Fibroblast of gingiva (primary cell): ENCODE measurements at regions not wholly inside any gene's neighbourhood (a gene's known extent, or its start where the extent isn't known, plus 50 kb on each side); places are given as distances from the start of the nearest gene placed in this dataset.

Experiments
- DNase-seq: peaks from one replicate; pipeline ENCODE4 v3.0.0-alpha.2; 2011; ENCODE audit warnings: low read depth

DNA sequence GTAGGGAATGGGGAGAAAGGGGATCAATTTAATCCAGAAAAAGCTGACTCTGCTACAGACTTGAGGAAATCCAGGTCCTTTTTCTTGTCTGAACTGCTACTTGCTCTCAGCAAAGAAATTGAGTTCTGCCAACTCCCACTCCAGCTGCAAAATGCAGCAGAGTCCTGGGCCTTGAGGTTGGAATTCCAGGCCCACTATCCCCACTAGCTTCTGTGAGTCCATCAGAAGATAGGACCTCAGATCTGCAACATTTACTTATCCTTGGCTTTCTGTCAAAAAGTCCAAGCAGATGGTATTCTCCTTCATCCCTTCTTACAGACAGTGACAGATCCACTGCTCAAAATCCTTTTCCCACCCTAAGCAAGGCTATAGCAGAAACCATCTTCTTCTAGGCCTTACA lies 219.2 kb downstream of the ARHGAP12 start:
- no peak for DNase-seq

DNA sequence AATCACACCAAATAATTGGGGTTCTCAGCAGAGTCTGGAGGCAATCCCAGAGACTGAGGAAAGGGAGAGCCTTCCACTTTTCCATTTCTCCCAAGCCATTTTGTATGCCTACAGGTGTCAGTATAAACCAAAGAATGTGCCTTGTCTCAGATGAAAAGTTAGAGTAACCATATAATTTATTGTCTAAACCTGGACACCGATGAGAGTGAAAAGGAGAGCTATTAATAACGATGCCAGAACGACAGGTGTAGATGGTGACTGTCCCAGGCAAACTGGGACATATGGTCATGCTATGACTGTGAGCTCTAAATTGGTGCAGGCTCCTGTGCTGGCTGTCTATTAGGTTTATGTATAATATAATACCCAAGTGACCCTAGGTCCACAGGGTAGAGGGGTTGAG lies 219.6 kb downstream of the ARHGAP12 start:
- no peak for DNase-seq

DNA sequence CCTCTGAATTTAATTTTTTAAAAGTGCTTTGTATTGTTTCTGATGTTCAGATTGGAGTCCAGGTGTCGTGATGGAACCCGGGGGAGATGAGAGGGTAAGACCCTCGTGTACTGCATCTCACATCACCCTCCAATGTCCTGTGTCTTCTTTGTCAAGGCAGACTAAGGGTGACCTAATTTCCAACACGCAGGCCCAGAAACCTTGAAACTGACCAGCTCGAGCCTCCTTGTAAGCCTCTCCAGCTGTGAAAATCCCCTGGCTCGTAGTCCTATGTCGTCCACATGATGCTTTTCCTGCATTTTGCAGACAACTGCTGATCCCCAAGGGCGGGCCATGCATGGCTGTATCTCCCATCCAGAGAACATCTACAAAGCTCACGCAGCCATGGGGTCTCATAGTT lies 220.2 kb downstream of the ARHGAP12 start:
- no peak for DNase-seq

DNA sequence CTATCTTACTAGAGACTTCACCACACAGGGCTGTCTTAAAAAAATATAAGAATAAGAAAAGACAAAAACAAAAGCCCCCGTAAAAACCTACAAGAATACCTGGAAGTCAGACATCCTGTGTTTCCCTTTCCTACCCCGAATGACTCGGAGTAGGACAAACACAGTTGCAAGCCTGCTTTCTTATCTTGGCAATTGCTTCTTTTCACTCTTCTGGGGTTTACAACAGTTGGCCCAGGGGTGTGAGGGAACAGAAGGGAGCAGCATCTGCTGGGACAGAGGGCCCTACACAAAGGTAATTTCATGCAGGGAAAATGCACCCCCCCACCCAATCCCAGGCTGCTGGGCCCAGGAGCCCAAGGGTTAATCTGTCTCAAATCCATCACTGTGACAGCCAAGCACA lies 220.6 kb downstream of the ARHGAP12 start:
- DNase-seq, result no peak

DNA sequence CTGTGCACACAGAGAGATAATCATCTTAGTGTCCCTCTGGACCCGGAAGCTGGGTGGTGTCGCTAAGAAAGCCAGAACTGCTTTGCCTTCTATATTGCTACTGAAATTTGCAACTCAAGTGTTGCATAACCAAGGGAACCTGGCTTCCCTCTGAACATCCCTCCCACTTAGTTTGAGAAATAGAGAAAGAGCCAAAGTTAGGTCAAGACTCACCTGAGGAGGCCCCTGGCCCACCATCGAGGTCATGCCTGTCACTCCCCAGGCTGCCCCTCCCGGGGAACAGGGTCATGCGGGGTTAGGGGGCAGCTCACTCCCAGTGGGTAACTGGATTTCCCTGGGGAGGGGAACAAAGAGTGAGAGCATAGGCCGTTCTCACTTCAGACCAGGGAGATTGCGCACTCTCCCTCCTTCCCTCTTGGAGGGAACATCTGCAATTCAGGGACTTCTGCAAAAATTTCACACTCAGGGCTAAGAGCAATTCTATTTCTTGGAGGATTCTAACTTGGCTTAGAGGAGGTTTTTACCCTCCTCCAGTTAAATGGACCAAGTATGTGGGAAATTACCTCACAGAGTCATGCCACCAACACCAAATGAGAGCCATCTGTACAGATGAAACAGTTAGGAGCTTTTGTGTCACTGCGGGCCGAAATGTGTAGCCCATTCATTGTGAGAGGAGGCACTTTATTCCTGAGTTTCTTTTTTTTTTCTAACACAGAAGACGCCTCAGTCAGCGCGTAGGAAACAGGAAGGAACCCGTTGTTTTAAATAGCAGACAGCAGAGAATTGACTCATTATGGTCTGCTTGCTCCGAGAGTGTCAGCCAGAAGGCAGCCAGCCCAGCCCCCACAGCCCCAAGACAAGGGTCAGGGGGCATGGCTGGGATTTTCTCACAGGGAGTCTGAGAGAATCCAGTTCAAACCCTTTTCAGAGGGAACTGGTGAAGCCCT lies 221.3 kb downstream of the ARHGAP12 start:
- DNase-seq, result peak; percentile 87

DNA sequence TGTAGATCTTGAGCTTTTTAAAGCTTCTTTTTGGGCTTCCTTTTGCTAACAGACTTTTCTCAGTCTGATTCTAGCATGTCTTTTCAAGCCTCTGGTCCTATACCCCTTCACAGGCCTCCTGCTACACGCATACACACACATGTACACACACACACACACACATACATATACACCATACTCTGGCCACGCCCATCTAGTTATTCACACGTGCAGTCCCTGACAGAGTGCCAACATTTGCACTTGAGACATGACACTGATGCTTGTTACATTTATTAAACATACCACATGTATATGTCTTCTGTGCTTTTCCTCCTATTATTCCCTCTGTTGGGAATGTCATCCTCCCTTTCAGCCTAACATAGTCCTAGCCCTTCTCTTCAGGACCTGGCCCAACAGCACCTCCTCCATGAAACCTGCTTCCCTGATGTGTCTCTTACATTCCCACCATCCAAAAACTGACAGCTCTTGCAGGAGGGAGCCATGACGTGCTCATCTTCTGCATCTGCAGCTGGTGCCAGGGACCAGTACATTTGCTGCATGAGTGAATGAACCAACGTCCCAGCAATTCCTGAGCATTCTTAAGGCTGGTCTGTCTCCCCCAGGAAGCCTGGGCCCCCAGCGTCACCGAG lies 222.1 kb downstream of the ARHGAP12 start:
- DNase-seq, result no peak

DNA sequence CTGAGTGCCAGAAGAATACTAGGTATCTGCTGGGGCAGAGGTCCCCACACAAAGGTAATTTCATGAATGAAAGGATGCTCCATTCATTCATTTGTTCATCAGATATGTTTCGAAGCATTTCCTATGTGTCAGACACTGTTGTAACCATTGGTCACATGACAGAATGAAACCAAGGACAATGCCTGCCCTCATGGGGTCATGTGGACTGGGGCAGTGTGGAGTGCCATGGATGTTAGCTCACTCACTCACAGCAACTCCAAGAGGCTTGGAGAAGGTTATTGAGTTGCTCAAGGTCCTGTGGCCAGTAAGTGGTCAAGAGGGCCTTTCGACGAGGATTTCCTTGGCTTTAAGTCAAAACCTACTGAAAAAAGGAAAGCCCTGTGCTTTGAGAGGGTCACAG lies 223.5 kb downstream of the ARHGAP12 start:
- DNase-seq, result no peak

DNA sequence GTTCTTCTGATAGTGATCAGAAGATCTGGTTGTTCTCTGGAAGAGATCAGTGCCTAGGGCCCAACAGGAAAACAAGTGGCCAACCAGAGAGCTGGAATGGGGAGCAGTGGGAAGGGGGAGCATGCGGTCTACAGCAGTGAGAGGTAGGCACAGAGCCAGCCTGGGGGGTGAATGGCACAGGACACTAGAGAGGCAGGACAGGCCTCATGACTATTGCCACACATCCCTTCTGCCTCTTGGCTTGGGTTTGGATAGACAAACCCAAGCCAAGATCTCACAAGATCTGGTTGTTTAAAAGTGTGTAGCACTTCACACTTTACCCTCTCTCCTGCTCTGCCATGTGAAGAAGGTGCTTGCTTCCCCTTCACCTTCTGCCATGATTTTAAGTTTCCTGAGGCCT lies 224.4 kb downstream of the ARHGAP12 start:
- no peak for DNase-seq

DNA sequence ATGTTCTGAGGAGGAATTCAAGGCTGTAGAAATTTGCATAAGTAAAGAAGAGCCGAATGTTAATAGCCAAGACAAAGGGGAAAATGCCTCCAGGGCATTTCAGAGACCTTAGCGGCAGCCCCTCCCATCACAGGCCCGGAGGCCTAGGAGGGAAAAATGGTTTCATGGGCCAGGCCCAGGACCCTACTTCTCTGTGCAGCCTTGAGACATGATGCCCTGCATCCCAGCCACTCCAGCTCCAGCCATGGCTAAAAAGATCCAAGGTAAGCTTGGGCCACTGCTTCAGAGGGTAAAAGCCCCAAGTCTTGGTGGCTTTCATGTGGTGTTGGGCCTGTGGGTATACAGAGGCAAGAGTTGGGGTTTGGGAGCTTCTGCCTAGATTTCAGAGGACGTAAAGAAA lies 225.7 kb downstream of the ARHGAP12 start:
- DNase-seq, result no peak

DNA sequence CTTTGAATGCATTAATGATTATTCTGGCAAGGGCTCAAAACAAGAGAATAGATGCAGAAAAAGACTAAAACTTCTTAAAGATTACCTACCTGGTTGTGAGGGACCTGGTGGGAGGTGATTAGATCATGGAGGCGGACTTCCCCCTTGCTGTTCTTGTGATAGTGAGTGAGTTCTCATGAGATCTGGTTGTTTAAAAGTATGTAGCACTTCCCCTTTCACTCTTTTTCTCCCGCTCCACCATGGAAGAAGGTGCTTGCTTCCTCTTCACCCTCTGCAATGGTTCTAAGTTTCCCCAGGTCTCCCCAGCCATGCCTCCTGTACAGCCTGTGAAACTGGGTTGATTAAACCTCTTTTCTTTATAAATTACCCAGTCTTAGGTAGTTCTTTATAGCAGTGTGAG lies 226.6 kb downstream of the ARHGAP12 start:
- no peak for DNase-seq

DNA sequence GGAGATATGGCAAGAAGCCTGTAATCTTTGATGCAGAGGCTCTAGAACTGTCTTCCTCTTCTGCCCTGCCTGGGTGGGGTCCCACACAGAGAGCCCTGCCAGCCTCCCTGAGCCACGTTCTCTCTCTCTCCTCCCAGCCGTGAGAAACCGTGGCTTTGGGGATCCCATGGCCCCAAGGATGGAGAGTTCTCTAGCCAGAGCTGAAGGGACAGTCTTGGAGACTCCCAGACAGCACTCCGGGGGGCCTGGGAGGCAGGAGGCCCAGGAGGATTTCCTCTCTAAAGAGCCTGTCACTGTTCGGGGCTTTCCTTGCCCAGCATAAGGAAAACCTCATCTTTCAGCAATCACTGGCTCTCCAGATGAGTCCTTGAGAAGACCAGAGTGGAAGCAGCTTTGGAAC lies 227.1 kb downstream of the ARHGAP12 start:
- DNase-seq, result no peak

DNA sequence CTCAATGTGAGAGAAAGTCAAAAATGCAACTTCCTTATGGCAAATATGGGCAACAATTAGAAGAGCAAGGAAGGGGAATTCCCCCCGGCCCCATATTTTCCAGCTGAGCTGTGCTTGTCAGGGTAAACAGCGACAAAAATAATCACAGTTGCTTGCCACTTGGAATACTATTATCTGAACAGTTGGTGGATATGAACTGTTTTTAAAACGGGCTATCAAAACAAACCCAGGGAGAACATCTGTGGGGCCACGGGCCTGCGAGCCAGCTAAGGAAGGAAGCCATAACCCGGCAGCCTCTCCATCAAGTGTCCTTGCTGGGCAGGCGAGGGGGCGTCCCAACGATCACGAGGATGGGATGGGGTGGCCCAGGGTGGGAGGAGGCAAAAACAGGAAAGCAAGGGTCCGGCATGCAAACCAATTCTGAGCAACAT lies 228.4 kb downstream of the ARHGAP12 start:
- DNase-seq, result no peak

DNA sequence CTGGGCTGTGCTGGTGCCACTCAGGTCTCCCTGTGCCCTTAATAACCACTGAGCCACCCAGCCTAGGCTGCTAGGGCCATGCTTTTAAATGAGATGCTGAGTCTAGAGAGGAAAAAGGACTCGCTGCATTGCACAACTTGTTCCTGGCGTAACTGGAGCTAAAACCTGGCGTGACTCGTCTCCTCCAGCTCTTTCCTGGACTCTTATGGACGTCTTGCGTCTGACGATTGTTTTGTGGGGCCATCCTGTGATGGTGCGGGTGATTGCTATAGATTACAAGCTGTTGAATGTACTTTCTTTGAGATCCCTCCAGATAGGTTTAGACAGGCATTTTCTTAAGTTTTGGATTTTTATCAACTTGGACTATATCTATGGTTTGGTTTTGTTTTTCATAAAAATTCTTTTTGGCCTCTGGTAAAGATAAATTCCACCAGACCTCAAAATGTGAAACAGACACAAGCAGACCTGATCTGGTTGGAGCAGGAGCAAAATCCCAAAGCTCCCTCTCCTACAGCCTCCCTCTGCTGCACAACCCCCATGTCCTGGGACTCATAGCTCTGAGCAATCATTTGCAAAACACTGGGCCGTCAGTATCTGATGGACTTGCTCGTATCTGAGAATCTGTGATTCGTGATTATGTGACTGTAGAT lies 230.3 kb downstream of the ARHGAP12 start:
- DNase-seq, result peak; percentile 93

DNA sequence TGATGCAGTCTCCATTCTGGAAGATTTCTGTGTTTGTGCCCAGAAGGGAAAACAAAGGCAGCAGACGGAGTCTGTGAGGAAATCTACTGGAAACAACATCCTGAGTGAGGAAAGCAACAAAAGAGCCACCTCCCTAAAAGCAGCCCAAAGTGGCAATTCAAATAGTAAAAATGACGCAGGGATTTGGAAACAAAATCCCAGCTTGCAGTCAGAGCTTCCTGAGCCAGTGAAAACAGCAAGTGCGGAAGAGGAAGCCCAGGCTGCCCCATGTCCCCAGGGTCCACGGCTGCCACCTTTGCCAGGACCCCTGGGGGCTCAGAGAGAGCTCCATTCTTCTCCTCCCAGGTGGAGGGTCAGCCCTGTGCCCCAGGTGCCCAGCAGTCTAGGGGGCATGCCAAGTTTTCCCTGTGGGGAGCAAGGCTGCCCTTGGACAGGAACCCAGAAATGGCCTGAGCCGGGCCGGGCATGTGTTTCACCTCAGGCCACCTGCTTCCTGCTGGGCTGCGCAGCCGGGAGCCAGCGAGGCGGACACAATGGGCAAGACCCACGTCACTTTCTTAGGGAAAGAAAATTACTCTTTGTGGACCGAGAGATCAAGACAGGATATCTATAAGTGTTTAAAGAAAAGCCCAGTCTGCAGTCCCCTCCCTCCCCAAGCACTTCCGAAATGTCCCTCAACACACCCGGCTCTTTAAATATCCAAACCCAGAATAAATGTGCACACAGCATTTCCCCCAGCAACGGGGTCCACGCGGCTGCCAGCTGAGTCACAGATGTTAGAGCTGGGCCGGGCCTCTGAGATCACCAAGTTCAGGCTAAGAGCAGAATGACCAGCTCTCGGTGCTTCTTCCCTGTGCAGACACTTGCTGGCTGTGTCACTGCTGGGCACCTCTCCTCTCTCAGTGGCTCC lies 231.1 kb downstream of the ARHGAP12 start:
- DNase-seq, result peak; percentile 82

DNA sequence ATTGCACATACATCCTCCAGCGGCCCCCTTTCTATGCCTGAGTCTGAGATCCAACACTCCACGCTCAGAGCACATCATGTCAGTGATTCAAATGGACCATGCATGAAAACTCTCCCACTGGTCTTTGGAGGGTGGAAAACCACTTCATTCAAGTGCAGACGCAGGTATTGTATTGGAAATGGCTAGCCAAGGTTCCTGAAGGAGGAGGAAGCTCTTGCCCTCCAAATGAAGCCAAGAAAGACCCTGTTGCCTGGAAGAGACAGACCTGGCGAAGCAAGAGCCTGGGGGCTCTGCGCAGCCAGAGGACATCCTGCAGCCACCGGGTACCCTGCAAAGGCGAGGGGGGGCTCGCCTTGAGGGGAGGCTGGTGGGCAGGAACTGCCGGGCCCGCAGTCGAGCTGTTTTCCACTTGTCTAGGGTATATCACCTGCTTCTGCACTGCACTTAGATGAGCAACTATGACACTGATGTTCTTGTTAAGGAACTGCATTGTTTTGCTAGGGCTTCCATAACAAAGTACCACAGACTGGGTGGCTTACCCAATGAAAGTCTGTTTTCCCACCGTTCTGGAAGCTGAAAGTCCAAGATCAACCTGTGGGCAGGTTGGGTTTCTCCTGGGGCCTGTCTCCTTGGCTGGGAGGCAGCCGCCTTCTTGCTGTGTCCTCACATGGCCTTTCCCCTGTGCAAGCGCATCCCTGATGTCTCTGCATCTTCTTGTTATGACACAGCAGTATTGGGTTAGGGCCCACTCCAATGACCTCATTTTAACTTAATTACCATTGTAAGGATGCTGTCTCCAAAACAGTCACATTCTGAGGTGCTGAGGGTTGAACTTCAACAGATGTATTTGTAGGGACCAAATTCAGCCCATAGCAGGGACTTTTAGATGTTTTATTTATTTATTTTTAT lies 233.4 kb downstream of the ARHGAP12 start:
- no peak for DNase-seq

DNA sequence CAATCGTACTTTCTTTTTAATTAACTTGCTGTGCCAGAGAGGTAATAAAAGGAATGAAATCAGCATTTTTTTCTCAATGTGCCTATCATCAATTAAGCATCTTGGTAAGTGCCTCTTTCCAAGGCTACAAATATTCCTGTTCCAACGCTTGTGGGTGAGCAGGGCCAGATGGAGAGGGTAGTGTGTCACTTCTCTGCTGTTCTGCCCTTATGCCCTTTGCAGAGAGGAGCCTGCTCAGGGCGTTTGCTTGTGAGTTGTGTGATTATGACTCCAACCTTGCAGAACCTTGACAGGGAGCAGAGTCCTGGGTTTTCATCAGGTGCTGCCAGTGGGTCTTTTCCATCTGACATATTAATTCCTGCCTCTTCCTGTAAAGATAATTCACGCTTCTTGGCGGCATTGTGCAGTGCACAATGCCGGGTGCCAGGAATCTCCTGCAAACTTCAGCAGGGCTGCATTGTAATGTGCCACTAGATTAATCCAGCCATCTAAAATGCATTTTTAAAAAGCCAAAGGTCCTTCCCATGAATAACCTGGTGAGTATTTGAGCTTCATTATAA lies 234.4 kb downstream of the ARHGAP12 start:
- DNase-seq, result no peak

DNA sequence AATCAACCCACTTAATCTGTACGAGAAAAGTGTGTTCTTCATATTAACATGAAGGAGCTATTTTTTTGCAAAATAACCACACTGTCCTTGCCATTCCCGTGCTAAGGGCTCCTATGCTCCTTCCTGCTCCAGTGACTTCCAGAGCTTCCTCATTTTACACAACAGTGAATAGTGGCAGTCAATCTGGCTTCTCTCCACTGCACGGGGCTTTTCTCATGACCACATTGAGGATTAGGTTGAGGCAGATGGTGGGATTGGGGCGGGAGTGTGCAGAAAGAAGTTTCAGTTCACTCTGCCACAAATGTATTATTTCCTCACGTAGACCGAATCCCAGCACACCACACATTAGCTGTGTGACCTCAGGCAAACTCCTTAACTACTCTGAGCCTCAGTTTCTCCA lies 235.1 kb downstream of the ARHGAP12 start:
- no peak for DNase-seq

DNA sequence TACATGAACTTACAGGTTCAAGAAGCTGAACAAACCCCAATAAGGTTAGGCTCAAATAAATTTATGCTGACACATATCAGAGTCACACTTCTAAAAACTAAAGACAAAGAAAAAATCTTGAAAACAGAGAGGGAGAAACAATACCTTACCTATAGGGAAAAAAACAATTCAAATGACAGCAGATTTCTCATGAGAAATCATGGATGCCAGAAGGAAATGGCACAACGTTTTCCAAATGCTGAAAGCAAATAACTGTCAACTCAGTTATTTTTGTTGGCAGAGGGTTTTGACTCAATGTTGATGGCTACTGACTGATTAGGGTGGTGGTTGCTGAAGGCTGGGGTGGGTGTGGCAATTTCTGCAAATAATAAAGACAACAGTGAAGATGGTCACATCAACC lies 239.4 kb downstream of the ARHGAP12 start:
- DNase-seq, result no peak

DNA sequence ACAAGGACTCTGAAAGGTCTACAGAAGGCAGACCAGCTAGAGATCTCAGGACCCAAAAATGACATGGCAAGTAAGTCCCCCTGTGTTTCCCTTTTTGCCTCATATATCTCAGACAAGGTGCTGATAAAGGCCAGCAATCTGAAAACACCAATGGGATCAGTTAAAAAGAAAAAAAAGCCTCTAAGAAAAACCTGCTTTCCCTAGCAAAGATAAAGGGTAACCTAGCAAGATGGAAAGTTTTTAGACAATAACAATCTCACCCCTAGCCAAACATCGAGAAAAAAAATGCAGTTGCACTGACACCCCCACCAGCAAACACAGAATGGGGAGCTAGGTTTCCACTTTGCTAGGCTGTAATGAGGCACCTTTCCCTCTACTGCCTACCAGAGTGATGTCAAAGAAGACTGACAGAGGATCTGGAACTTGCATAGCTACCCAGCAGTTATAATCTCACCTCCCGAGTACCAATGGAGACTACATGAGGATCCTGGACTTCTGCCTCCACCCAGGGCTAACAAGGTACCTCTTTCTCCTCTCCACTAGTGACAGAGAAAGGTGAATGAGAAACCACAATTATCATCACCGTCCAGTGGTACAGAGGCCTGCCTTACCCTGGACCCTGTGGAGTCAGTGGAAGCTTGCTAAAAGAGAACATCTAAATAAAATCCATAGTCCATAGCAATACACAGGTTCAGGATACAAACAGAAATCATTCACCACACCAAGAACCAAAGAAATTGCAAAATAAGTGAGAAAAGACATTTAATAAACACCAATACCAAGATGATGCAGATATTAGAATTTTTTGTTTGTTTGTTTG lies 240.8 kb downstream of the ARHGAP12 start:
- no peak for DNase-seq

DNA sequence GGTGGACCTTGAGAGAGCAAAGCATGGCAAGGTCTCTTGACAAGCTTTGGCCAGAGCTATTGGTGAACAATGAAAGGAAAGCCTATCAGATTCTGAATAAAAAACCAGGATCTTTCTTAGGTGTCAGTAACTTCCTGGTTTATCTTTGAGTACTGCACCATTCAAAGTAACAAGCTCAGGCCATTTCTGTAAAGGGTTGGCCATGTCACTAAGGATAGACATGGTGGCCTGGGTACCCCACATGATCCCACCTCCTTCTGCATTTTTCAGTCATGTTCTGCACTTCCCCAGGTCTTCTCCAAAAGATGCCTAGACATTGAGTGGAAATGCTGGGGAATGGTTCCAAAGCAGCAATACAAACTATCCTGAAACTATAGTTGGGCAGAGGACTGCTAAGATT lies 242.0 kb downstream of the ARHGAP12 start:
- DNase-seq, result no peak
